ENCODE measurements at regions not wholly inside any gene's neighbourhood (a gene's known extent, or its start where the extent isn't known, plus 50 kb on each side); places are given as distances from the start of the nearest gene placed in this dataset.

GRCh38 chr9:105959531-105959930, 265.2 kb downstream of the TMEM38B start:
- TF ChIP-seq SP1 (IDR thresholded peaks at IDR 0.05) = no peak
- TF ChIP-seq YY1 (IDR thresholded peaks at IDR 0.05) = no peak
- no peak for TF ChIP-seq HNF4G (IDR thresholded peaks at IDR 0.05)
- TF ChIP-seq HNF4A (conservative IDR thresholded peaks at IDR 0.05) = no peak
- no peak for TF ChIP-seq TAF1 (conservative IDR thresholded peaks at IDR 0.05)

GRCh38 chr9:105963343-105964099, 269.2 kb downstream of the TMEM38B start:
- Histone ChIP-seq H3K4me3 (ENCODE audit: low read depth in 1 of 3, low read length in 3 of 3) (no peak overlapping the region), H3K27me3 (ENCODE audit: control insufficient read depth in 4 of 4, insufficient read depth in 4 of 4, low read length in 3 of 4) (no peaks in the 10 kb centered on the region), H3K9me3 (ENCODE audit: control insufficient read depth in 4 of 4, low read length in 3 of 4) (no peaks in the 10 kb centered on the region), H3K4me1 (ENCODE audit: control insufficient read depth in 4 of 4, insufficient read depth in 4 of 4, low read length in 3 of 4) (peaks cover 0 to 4% (median 0%) of the 10 kb centered on the region in 4 donors), H3K9ac (ENCODE audit: low read depth in 1 of 2, low read length in 2 of 2) (no peak overlapping the region), H3K27ac (ENCODE audit: low read depth in 1 of 2, low read length in 2 of 2) (no peak overlapping the region), H3K36me3 (ENCODE audit: control insufficient read depth in 4 of 4, insufficient read depth in 3 of 4, low read depth in 1 of 4, low read length in 3 of 4) (no peaks in the 10 kb centered on the region)
- 90% methylated on average over 4 of the region's 4 CpGs for WGBS
- no peak for DNase-seq (ENCODE audit: low spot score)
- TF ChIP-seq MAX (IDR thresholded peaks at IDR 0.05) (no peak), ATF3 (IDR thresholded peaks at IDR 0.05) (no peak), CTCF (IDR thresholded peaks at IDR 0.05; ENCODE audit: low read depth, low read length, missing input control) (no peak), REST (IDR thresholded peaks at IDR 0.05) (no peak), JUND (IDR thresholded peaks at IDR 0.05) (no peak), HNF4A (conservative IDR thresholded peaks at IDR 0.05) (no peak), SP1 (IDR thresholded peaks at IDR 0.05) (no peak), NR2F2 (IDR thresholded peaks at IDR 0.05) (no peak), TAF1 (conservative IDR thresholded peaks at IDR 0.05) (no peak), ZBTB33 (IDR thresholded peaks at IDR 0.05) (no peak)

More at GRCh38 chr9:105959531-105959930, 265.2 kb downstream of the TMEM38B start:
- no peaks in the 10 kb centered on the region for H3K36me3 ChIP-seq (ENCODE audit: control insufficient read depth in 4 of 4, insufficient read depth in 3 of 4, low read depth in 1 of 4, low read length in 3 of 4)
- H3K27ac ChIP-seq (ENCODE audit: low read depth in 1 of 2, low read length in 2 of 2) = no peak overlapping the region
- H3K9ac ChIP-seq (ENCODE audit: low read depth in 1 of 2, low read length in 2 of 2) = no peak overlapping the region
- 82% methylated on average over 3 of the region's 3 CpGs for WGBS
- no peaks in the 10 kb centered on the region for H3K27me3 ChIP-seq (ENCODE audit: control insufficient read depth in 4 of 4, insufficient read depth in 4 of 4, low read length in 3 of 4)
- H3K4me3 ChIP-seq (ENCODE audit: low read depth in 1 of 3, low read length in 3 of 3) = no peak overlapping the region
- H3K4me1 ChIP-seq (ENCODE audit: control insufficient read depth in 4 of 4, insufficient read depth in 4 of 4, low read length in 3 of 4) = peaks cover 0 to 4% (median 0%) of the 10 kb centered on the region in 4 donors
- DNase-seq (ENCODE audit: low spot score) = no peak
- no peaks in the 10 kb centered on the region for H3K9me3 ChIP-seq (ENCODE audit: control insufficient read depth in 4 of 4, low read length in 3 of 4)

All from liver (tissue), 8 donors.